K562 (cell line): ENCODE measurements at regions not wholly inside any gene's neighbourhood (a gene's known extent, or its start where the extent isn't known, plus 50 kb on each side); places are given as distances from the start of the nearest gene placed in this dataset.
A peak's percentile ranks its signal among the peaks of the same experiment; 100 is the strongest.

Experiments used
- EHMT2 ChIP-seq: fragments of 450-650 bp; IDR thresholded peaks from 2 replicates; pipeline ENCODE4 v1.6.1; 2018; ENCODE audit warnings: antibody characterized with exemption
- JUN ChIP-seq, 2 experiments: sonication (generic) in 1 of 2; formaldehyde crosslinking in 1 of 2; IDR thresholded peaks; 2 replicates each; pipeline versions ENCODE4 v1.6.1 to v1.8.0; 2012 to 2022; ENCODE audit warnings: borderline replicate concordance in 2 of 2, mild to moderate bottlenecking in 2 of 2, improper control_type of control experiment in 1 of 2, low read depth in 1 of 2, low read length in 1 of 2, missing genetic modification reagents in 1 of 2
- MEIS2 ChIP-seq: fragments of 450-650 bp; IDR thresholded peaks from 2 replicates; pipeline ENCODE4 v1.6.1; 2014; ENCODE audit warnings: mild to moderate bottlenecking; ENCODE audit not compliant: partially characterized antibody
- REST ChIP-seq, 2 experiments: fragments of 450-650 bp; formaldehyde crosslinking in 1 of 2; IDR thresholded peaks; 2 replicates each; pipeline versions ENCODE4 v1.4.0 to v1.6.1; 2014 to 2020; ENCODE audit warnings: mild to moderate bottlenecking in 2 of 2, borderline replicate concordance in 1 of 2, low read depth in 1 of 2
- ZNF318 ChIP-seq, 2 experiments: fragments of 450-650 bp; IDR thresholded peaks; 2 replicates each; pipeline ENCODE4 v1.6.1; 2016; ENCODE audit warnings: mild to moderate bottlenecking in 2 of 2, borderline replicate concordance in 1 of 2, low read depth in 1 of 2, moderate library complexity in 1 of 2
- ZSCAN29 ChIP-seq: fragments of 450-650 bp; IDR thresholded peaks from 2 replicates; pipeline ENCODE4 v1.6.1; 2017

- peak; percentile 80 for TF ChIP-seq REST (IDR thresholded peaks at IDR 0.05; ENCODE audit: borderline replicate concordance)
- no peak; the same call in 1 of the 2 replicates for TF ChIP-seq REST (CRISPR knock-in tag; IDR thresholded peaks at IDR 0.05; ENCODE audit: low read depth)
- peak in 1 of 2 experiments; percentile 92; a peak in 2 of 4 replicates for TF ChIP-seq ZNF318 (IDR thresholded peaks at IDR 0.05; ENCODE audit: borderline replicate concordance in 1 of 2, low read depth in 1 of 2)
- TF ChIP-seq MEIS2 = peak; percentile 100
- TF ChIP-seq EHMT2 = peak; percentile 59; the same call in 1 of the 2 replicates
- 0 out of 2 replicates have a peak, but pooled peaks have one; percentile 37 for TF ChIP-seq ZSCAN29
- peak; percentile 79 for TF ChIP-seq JUN (IDR thresholded peaks at IDR 0.05; ENCODE audit: borderline replicate concordance, low read depth, low read length)
- no peak for TF ChIP-seq JUN (CRISPR knock-in tag; IDR thresholded peaks at IDR 0.05; ENCODE audit: borderline replicate concordance)
These were observed 277.7 kb downstream of the ADGB start (continued) for GRCh38 chr6:146876271-146877151.
